MM.1S (cell line): ENCODE measurements at regions not wholly inside any gene's neighbourhood (a gene's known extent, or its start where the extent isn't known, plus 50 kb on each side); places are given as distances from the start of the nearest gene placed in this dataset.

ENCODE experiments used
- DNase-seq: peaks from one replicate; pipeline ENCODE4 v3.0.0-alpha.2; 2015
- H2AFZ ChIP-seq: fragments of 300-600 bp; sonication (generic); 2 replicates; pipeline ENCODE4 v1.6.0; 2016; ENCODE audit warnings: antibody characterized with exemption, low read length
- H3F3A ChIP-seq: fragments of 300-600 bp; sonication (generic); 2 replicates; pipeline ENCODE4 v1.6.1; 2016; ENCODE audit warnings: mild to moderate bottlenecking, antibody characterized with exemption, low read length, moderate library complexity, mixed read lengths; ENCODE audit not compliant: insufficient read depth
- H3K27ac ChIP-seq: fragments of 300-600 bp; sonication (generic); 2 replicates; pipeline ENCODE4 v1.5.1; 2016; ENCODE audit warnings: mild to moderate bottlenecking, low read length
- H3K27me3 ChIP-seq: fragments of 300-600 bp; sonication (generic); replicated peaks from 2 replicates; pipeline ENCODE4 v1.6.0; 2016; ENCODE audit warnings: low read length; ENCODE audit not compliant: insufficient read depth
- H3K36me3 ChIP-seq: fragments of 300-600 bp; sonication (generic); replicated peaks from 2 replicates; pipeline ENCODE4 v1.6.1; 2016; ENCODE audit warnings: mild to moderate bottlenecking, low read length, mixed read lengths; ENCODE audit not compliant: insufficient read depth
- H3K4me1 ChIP-seq: fragments of 300-600 bp; sonication (generic); 2 replicates; pipeline ENCODE4 v1.6.1; 2016; ENCODE audit warnings: low read length, mixed read lengths
- H3K4me2 ChIP-seq: fragments of 300-600 bp; sonication (generic); 2 replicates; pipeline ENCODE4 v1.6.0; 2016; ENCODE audit warnings: low read depth, low read length
- H3K4me3 ChIP-seq: fragments of 300-600 bp; sonication (generic); 2 replicates; pipeline ENCODE4 v1.5.1; 2016; ENCODE audit warnings: low read length, mixed read lengths
- H3K79me2 ChIP-seq: fragments of 300-600 bp; sonication (generic); 2 replicates; pipeline ENCODE4 v1.6.1; 2016; ENCODE audit warnings: mixed run types, low read length, mixed read lengths
- H3K9ac ChIP-seq: fragments of 300-600 bp; sonication (generic); 2 replicates; pipeline ENCODE4 v1.6.1; 2016; ENCODE audit warnings: low read length, mixed read lengths
- H3K9me2 ChIP-seq: fragments of 300-600 bp; sonication (generic); replicated peaks from 2 replicates; pipeline ENCODE4 v1.6.1; 2016; ENCODE audit warnings: mild to moderate bottlenecking, low read length, mixed read lengths; ENCODE audit not compliant: insufficient read depth
- H3K9me3 ChIP-seq: fragments of 300-600 bp; sonication (generic); replicated peaks from 2 replicates; pipeline ENCODE4 v1.6.1; 2016; ENCODE audit warnings: mild to moderate bottlenecking, low read length, mixed read lengths; ENCODE audit not compliant: insufficient read depth
- H4K20me1 ChIP-seq: fragments of 300-600 bp; sonication (generic); 2 replicates; pipeline ENCODE4 v1.6.1; 2016; ENCODE audit warnings: mild to moderate bottlenecking, low read length, moderate library complexity, mixed read lengths; ENCODE audit not compliant: insufficient read depth
- EZH2 ChIP-seq: fragments of 300-600 bp; sonication (generic); optimal IDR thresholded peaks from 2 replicates; pipeline ENCODE3; 2017; ENCODE audit warnings: low read depth, mild to moderate bottlenecking, antibody characterized with exemption, low read length, mixed read lengths
- EZH2phosphoT487 ChIP-seq: fragments of 300-600 bp; sonication (generic); IDR thresholded peaks from 2 replicates; pipeline ENCODE4 v1.6.1; 2018; ENCODE audit warnings: antibody characterized with exemption, low read length
- TF ChIP-seq, protein P1 (sequence below): fragments of 300-600 bp; sonication (generic); IDR thresholded peaks from 2 replicates; pipeline ENCODE4 v1.5.1; 2016; ENCODE audit warnings: antibody characterized with exemption, low read length, mixed read lengths

DNA sequence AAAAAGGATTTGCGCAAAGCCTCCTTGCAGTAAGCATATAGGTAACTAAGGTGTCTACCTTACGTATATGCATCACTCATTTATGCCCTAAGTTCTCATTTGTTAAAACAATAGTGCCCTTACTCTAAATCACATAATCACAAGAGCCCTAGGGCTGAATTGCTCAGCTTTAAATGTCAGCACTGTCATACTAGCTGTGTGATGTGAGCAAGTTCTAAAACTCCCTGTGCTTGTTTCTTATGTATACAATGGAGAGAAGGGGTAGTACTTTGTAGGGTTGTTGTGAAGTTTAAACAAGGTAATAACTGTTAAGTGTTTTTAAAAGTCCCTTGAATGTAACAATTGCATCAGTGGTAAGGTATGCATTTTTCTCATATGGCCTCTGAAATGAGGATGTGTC, 169.5 kb upstream of the DMRT1 start:
- Histone ChIP-seq H3K4me2 (no peak overlapping the region), H3F3A (no peaks in the 10 kb centered on the region), H3K9me3 (no peaks in the 10 kb centered on the region), H3K79me2 (peaks cover 13% of the 10 kb centered on the region; the same call in 1 of the 2 replicates), H2AFZ (no peak overlapping the region), H4K20me1 (no peaks in the 10 kb centered on the region), H3K4me3 (no peak overlapping the region), H3K27ac (no peak overlapping the region), H3K4me1 (no peaks in the 10 kb centered on the region), H3K9me2 (no peaks in the 10 kb centered on the region), H3K36me3 (no peaks in the 10 kb centered on the region), H3K9ac (no peak overlapping the region), H3K27me3 (no peaks in the 10 kb centered on the region)
- TF ChIP-seq, protein P1, sequence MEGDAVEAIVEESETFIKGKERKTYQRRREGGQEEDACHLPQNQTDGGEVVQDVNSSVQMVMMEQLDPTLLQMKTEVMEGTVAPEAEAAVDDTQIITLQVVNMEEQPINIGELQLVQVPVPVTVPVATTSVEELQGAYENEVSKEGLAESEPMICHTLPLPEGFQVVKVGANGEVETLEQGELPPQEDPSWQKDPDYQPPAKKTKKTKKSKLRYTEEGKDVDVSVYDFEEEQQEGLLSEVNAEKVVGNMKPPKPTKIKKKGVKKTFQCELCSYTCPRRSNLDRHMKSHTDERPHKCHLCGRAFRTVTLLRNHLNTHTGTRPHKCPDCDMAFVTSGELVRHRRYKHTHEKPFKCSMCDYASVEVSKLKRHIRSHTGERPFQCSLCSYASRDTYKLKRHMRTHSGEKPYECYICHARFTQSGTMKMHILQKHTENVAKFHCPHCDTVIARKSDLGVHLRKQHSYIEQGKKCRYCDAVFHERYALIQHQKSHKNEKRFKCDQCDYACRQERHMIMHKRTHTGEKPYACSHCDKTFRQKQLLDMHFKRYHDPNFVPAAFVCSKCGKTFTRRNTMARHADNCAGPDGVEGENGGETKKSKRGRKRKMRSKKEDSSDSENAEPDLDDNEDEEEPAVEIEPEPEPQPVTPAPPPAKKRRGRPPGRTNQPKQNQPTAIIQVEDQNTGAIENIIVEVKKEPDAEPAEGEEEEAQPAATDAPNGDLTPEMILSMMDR = no peak
- TF ChIP-seq EZH2 (no peak), EZH2phosphoT487 (no peak)
- DNase-seq = no peak

DNA sequence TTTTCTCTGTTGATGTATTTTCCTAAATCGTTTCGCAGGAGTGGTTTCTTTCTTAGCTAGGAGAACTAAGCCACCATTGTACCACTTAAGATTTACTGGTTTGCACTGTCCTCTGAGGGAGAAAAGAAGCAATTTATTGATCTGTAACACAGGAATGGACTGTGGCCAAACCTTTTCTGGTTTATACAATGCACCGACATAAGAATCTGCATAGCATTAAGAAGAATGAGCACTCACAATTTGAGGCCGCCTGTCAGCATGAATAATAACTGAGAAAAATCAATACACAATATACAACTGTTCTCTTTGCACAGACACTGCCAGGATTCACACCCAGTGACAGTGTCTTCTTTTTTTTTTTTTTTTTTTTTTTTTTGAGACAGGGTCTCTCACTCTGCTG, 168.6 kb upstream of the DMRT1 start:
- Histone ChIP-seq H4K20me1 (no peaks in the 10 kb centered on the region), H3K79me2 (peaks cover 13% of the 10 kb centered on the region; the same call in 1 of the 2 replicates), H3K9me3 (no peaks in the 10 kb centered on the region), H3K4me2 (no peak overlapping the region), H3K36me3 (no peaks in the 10 kb centered on the region), H3K27ac (no peak overlapping the region), H3F3A (no peaks in the 10 kb centered on the region), H2AFZ (no peak overlapping the region), H3K27me3 (no peaks in the 10 kb centered on the region), H3K9ac (no peak overlapping the region), H3K9me2 (no peaks in the 10 kb centered on the region), H3K4me3 (no peak overlapping the region), H3K4me1 (peaks cover 5% of the 10 kb centered on the region)
- DNase-seq = no peak
- TF ChIP-seq EZH2 = no peak
- no peak for TF ChIP-seq EZH2phosphoT487
- TF ChIP-seq, protein P1 = no peak

DNA sequence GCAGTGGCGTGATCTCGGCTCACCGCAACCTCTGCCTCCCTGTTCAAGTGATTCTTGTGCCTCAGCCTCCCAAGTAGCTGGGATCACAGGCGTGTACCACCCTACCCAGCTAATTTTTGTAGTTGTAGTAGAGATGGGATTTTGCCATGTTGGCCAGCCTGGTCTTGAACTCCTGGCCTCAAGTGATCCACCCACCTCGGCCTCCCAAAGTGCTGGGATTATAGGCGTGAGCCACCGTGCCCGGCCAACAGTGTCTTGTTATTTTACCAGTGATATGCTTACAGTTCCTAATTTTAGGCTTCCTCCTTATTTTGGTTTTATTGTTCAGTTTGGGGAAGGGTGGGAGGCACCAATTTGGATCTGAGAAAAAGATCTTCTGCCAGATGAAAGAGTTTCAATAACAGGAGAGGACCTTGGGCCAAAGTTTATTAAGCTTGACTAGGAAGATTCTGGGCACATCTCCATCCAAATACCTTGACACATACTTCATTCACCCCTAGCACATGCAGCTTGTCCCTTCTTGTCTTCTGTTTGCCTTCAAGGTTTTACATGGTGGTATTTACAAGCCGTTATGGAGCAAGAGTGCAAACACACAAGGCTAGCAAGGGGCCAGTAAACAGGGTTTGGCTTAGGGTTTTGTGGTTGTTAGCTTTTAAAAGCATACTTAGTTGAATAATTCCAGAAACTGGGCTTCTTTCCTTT, 168.1 kb upstream of the DMRT1 start:
- Histone ChIP-seq H3K4me2 (no peak overlapping the region), H3K9me3 (no peaks in the 10 kb centered on the region), H3K27ac (no peak overlapping the region), H4K20me1 (no peaks in the 10 kb centered on the region), H3K9ac (no peak overlapping the region), H3K36me3 (no peaks in the 10 kb centered on the region), H2AFZ (no peak overlapping the region), H3K4me3 (no peak overlapping the region), H3F3A (no peaks in the 10 kb centered on the region), H3K27me3 (no peaks in the 10 kb centered on the region), H3K4me1 (peaks cover 8% of the 10 kb centered on the region), H3K79me2 (peaks cover 13% of the 10 kb centered on the region; the same call in 1 of the 2 replicates), H3K9me2 (no peaks in the 10 kb centered on the region)
- no peak for TF ChIP-seq EZH2phosphoT487
- TF ChIP-seq, protein P1 = no peak
- no peak for TF ChIP-seq EZH2
- no peak for DNase-seq
